OCI-LY7 (cell line): ENCODE measurements at regions not wholly inside any gene's neighbourhood (a gene's known extent, or its start where the extent isn't known, plus 50 kb on each side); places are given as distances from the start of the nearest gene placed in this dataset.

Experiments
- BruUV-seq: library from RNA; stranded (reverse); fragments of 400-500 nt; replicated peaks from 2 replicates; lab custom pipeline; 2021; lab: Mats Ljungman, UMichigan
- CTCF ChIA-PET: fragments of 300-600 bp; sonication (Branson Sonifier 250); formaldehyde crosslinking; loops from one replicate; lab custom pipeline; 2022; ENCODE audit warnings: antibody characterized with exemption; ENCODE audit not compliant: unreplicated experiment; lab: Charles Lee
- POLR2A ChIA-PET: fragments of 300-600 bp; sonication (Branson Sonifier 250); formaldehyde crosslinking; loops from one replicate; lab custom pipeline; 2022; ENCODE audit warnings: antibody characterized with exemption; lab: Charles Lee
- DNase-seq: peaks from one replicate; pipeline ENCODE4 v3.0.0-alpha.2; 2015; ENCODE audit warnings: low spot score
- H2AFZ ChIP-seq: fragments of 200-600 bp; sonication (generic), shearing (Covaris generic); 2 replicates; pipeline ENCODE4 v1.6.1; 2014; ENCODE audit warnings: mild to moderate bottlenecking, antibody characterized with exemption, low read length, moderate library complexity
- H3K27ac ChIP-seq: fragments of 200-600 bp; sonication (generic); 2 replicates; pipeline ENCODE4 v1.5.1; 2014; ENCODE audit warnings: mixed run types, low read depth, mild to moderate bottlenecking, moderate library complexity, low read length, inconsistent platforms; ENCODE audit not compliant: poor library complexity, severe bottlenecking
- H3K36me3 ChIP-seq: fragments of 200-600 bp; sonication (generic); 2 replicates; pipeline ENCODE4 v1.6.1; 2014; ENCODE audit warnings: mild to moderate bottlenecking, antibody characterized with exemption, low read length, moderate library complexity, mixed read lengths; ENCODE audit not compliant: insufficient read depth
- H3K4me1 ChIP-seq: fragments of 200-600 bp; sonication (generic); 2 replicates; pipeline ENCODE4 v1.5.1; 2014; ENCODE audit warnings: mild to moderate bottlenecking, low read length; ENCODE audit not compliant: insufficient read depth, poor library complexity, severe bottlenecking
- H3K4me2 ChIP-seq: fragments of 200-600 bp; sonication (generic); 2 replicates; pipeline ENCODE4 v1.6.1; 2014; ENCODE audit warnings: mild to moderate bottlenecking, low read length
- H3K4me3 ChIP-seq: fragments of 200-600 bp; sonication (generic); 2 replicates; pipeline ENCODE4 v1.5.1; 2014; ENCODE audit warnings: mild to moderate bottlenecking, low read depth, low read length; ENCODE audit not compliant: poor library complexity, severe bottlenecking
- H3K79me2 ChIP-seq: fragments of 200-600 bp; sonication (generic); 2 replicates; pipeline ENCODE4 v1.6.1; 2016; ENCODE audit warnings: low read depth, mild to moderate bottlenecking, low read length, moderate library complexity, mixed read lengths; ENCODE audit not compliant: insufficient read depth
- H3K9me2 ChIP-seq: fragments of 200-600 bp; sonication (generic); 2 replicates; pipeline ENCODE4 v1.6.1; 2016; ENCODE audit warnings: mild to moderate bottlenecking, low read length, mixed read lengths; ENCODE audit not compliant: insufficient read depth
- H3K9me3 ChIP-seq: fragments of 200-600 bp; sonication (generic); 2 replicates; pipeline ENCODE4 v1.6.1; 2014; ENCODE audit warnings: mild to moderate bottlenecking, mixed run types, low read length, mixed read lengths
- H4K20me1 ChIP-seq: fragments of 200-600 bp; sonication (generic); 2 replicates; pipeline ENCODE4 v1.6.1; 2014; ENCODE audit warnings: mild to moderate bottlenecking, antibody characterized with exemption, low read length, moderate library complexity, mixed read lengths; ENCODE audit not compliant: insufficient read depth
- EZH2phosphoT487 ChIP-seq: fragments of 200-600 bp; sonication (generic); IDR thresholded peaks from 2 replicates; pipeline ENCODE4 v1.6.1; 2018; ENCODE audit warnings: low read depth, borderline replicate concordance, mild to moderate bottlenecking, mixed run types, antibody characterized with exemption, low read length, moderate library complexity, mixed read lengths
- intact Hi-C: fragments of 100-400 bp; cut with micrococcal nuclease; formaldehyde crosslinking; loops from one replicate; pipeline ENCODE4 v1.10.0; 2022; ENCODE audit not compliant: unreplicated experiment
- TF ChIP-seq, protein P1 (sequence below): fragments of 200-600 bp; sonication (generic); conservative IDR thresholded peaks from 2 replicates; pipeline ENCODE4 v1.5.1; 2014; ENCODE audit warnings: mild to moderate bottlenecking, antibody characterized with exemption, low read length, moderate library complexity, mixed read lengths

- H3K4me1 ChIP-seq: no peaks in the 10 kb centered on the region
- no peaks in the 10 kb centered on the region for H3K9me3 ChIP-seq
- DNase-seq: no peak
- TF ChIP-seq, protein P1, sequence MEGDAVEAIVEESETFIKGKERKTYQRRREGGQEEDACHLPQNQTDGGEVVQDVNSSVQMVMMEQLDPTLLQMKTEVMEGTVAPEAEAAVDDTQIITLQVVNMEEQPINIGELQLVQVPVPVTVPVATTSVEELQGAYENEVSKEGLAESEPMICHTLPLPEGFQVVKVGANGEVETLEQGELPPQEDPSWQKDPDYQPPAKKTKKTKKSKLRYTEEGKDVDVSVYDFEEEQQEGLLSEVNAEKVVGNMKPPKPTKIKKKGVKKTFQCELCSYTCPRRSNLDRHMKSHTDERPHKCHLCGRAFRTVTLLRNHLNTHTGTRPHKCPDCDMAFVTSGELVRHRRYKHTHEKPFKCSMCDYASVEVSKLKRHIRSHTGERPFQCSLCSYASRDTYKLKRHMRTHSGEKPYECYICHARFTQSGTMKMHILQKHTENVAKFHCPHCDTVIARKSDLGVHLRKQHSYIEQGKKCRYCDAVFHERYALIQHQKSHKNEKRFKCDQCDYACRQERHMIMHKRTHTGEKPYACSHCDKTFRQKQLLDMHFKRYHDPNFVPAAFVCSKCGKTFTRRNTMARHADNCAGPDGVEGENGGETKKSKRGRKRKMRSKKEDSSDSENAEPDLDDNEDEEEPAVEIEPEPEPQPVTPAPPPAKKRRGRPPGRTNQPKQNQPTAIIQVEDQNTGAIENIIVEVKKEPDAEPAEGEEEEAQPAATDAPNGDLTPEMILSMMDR: no peak
- TF ChIP-seq EZH2phosphoT487: no peak
- ChIA-PET POLR2A (no interaction called here), CTCF (no interaction called here)
- H4K20me1 ChIP-seq: no peaks in the 10 kb centered on the region
- H3K9me2 ChIP-seq: no peaks in the 10 kb centered on the region
- H3K27ac ChIP-seq: no peak overlapping the region
- no peak overlapping the region for H2AFZ ChIP-seq
- intact Hi-C loops: no loop called here
- no peak overlapping the region for H3K4me2 ChIP-seq
- no TSS peak for BruUV-seq
- H3K79me2 ChIP-seq: no peaks in the 10 kb centered on the region
- H3K4me3 ChIP-seq: no peak overlapping the region
- H3K36me3 ChIP-seq: no peaks in the 10 kb centered on the region
Observed at GRCh38 chr11:29435421-29435820, 581.4 kb downstream of the KCNA4 start.

DNA sequence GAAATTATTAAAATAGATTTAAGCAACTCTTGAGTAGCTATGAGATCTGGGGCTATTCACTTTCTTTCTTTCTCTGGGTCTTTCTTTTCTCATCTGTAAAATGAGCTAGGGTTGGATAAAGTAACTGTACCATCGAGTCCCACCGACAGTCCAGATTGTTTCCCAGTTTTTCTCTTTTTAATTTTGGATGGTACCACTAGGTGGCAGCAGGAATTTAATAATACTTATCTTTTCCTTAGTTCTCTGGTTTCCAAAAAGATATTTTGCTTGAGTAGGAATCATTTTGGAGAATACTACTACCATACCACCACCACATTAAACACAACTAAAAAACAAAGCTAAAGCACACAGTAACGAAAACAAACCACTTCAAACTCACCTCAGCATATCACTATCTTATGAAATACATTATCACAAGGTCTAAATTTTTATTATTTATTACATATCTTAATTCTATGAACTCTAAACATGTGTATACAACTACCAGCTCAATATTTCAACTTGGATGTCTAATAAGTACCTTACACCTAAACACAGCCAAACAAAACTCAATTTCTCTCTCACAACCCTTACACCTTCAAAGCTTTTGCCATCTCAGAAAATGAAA, 584.0 kb downstream of the KCNA4 start:
- TF ChIP-seq, protein P1: peak; percentile 86
- TF ChIP-seq EZH2phosphoT487: no peak
- Histone ChIP-seq H2AFZ (no peak overlapping the region), H3K9me2 (no peaks in the 10 kb centered on the region), H4K20me1 (no peaks in the 10 kb centered on the region), H3K4me1 (no peaks in the 10 kb centered on the region), H3K36me3 (no peaks in the 10 kb centered on the region), H3K4me3 (no peak overlapping the region), H3K27ac (no peak overlapping the region), H3K9me3 (no peaks in the 10 kb centered on the region), H3K4me2 (no peak overlapping the region), H3K79me2 (no peaks in the 10 kb centered on the region)
- no TSS peak for BruUV-seq
- DNase-seq: peak; percentile 20
- CTCF ChIA-PET: interaction anchor here (1.5 kb wide), 1 partner anchor 710 kb away, joined by 3 read pairs; no protein-coding TSS in a partner anchor
- POLR2A ChIA-PET: no interaction called here
- intact Hi-C loops: no loop called here

DNA sequence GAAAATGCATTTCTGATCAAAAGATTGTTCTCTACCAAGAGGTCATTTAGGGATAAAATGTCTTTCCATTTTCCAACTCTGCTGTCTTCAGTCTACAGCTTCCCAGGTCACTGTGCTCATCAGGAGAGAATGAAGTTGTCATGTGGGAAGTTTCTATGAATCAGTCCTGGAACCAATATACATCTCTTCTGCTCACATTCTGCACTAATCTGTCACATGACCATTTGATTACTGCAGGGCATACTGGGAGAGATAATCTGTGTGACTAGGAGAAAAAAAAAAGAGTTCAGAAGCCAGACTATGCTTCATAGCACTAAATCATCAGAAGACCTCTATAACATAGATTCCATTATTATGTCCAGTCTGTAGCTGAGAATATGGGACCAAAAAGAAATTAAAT, 611.5 kb downstream of the KCNA4 start:
- H3K36me3 ChIP-seq: no peaks in the 10 kb centered on the region
- ChIA-PET CTCF (no interaction called here), POLR2A (no interaction called here)
- no peak overlapping the region for H3K4me3 ChIP-seq
- H3K27ac ChIP-seq: no peak overlapping the region
- H3K9me3 ChIP-seq: no peaks in the 10 kb centered on the region
- H3K4me1 ChIP-seq: no peaks in the 10 kb centered on the region
- intact Hi-C loops: no loop called here
- H4K20me1 ChIP-seq: no peaks in the 10 kb centered on the region
- H3K79me2 ChIP-seq: no peaks in the 10 kb centered on the region
- no peak for DNase-seq
- TF ChIP-seq EZH2phosphoT487: no peak
- TF ChIP-seq, protein P1: no peak
- BruUV-seq: no TSS peak
- H3K9me2 ChIP-seq: no peaks in the 10 kb centered on the region
- H2AFZ ChIP-seq: no peak overlapping the region
- no peak overlapping the region for H3K4me2 ChIP-seq
